ENCODE measurements at regions not wholly inside any gene's neighbourhood (a gene's known extent, or its start where the extent isn't known, plus 50 kb on each side); places are given as distances from the start of the nearest gene placed in this dataset.

GRCh38 chr13:72290962-72291681 lies 424.1 kb upstream of the DACH1 start:
- DNase-seq (ENCODE audit: low read depth), result no peak
- TF ChIP-seq CTCF (IDR thresholded peaks at IDR 0.05; ENCODE audit: control insufficient read depth, insufficient read depth, low read depth, low read length, missing control alignments), result no peak
- H3K4me3 ChIP-seq (ENCODE audit: control insufficient read depth, low read depth, low read length), result no peak overlapping the region

GRCh38 chr13:72286421-72286820 lies 419.4 kb upstream of the DACH1 start:
- TF ChIP-seq CTCF (IDR thresholded peaks at IDR 0.05; ENCODE audit: control insufficient read depth, insufficient read depth, low read depth, low read length, missing control alignments), result no peak
- no peak overlapping the region for H3K4me3 ChIP-seq (ENCODE audit: control insufficient read depth, low read depth, low read length)
- no peak for DNase-seq (ENCODE audit: low read depth)

- no peak for DNase-seq (ENCODE audit: low read depth)
- no peak for TF ChIP-seq CTCF (IDR thresholded peaks at IDR 0.05; ENCODE audit: control insufficient read depth, insufficient read depth, low read depth, low read length, missing control alignments)
- no peak overlapping the region for H3K4me3 ChIP-seq (ENCODE audit: control insufficient read depth, low read depth, low read length)
These were observed 417.8 kb upstream of the DACH1 start for GRCh38 chr13:72284791-72285190.

GRCh38 chr13:72261732-72262131 lies 394.7 kb upstream of the DACH1 start:
- no peak for DNase-seq (ENCODE audit: low read depth)
- no peak overlapping the region for H3K4me3 ChIP-seq (ENCODE audit: control insufficient read depth, low read depth, low read length)
- TF ChIP-seq CTCF (IDR thresholded peaks at IDR 0.05; ENCODE audit: control insufficient read depth, insufficient read depth, low read depth, low read length, missing control alignments), result no peak

GRCh38 chr13:72259528-72259927 lies 392.5 kb upstream of the DACH1 start:
- no peak for DNase-seq (ENCODE audit: low read depth)
- H3K4me3 ChIP-seq (ENCODE audit: control insufficient read depth, low read depth, low read length), result no peak overlapping the region
- no peak for TF ChIP-seq CTCF (IDR thresholded peaks at IDR 0.05; ENCODE audit: control insufficient read depth, insufficient read depth, low read depth, low read length, missing control alignments)

GRCh38 chr13:72258340-72258981 lies 391.5 kb upstream of the DACH1 start:
- no peak for TF ChIP-seq CTCF (IDR thresholded peaks at IDR 0.05; ENCODE audit: control insufficient read depth, insufficient read depth, low read depth, low read length, missing control alignments)
- no peak for DNase-seq (ENCODE audit: low read depth)
- H3K4me3 ChIP-seq (ENCODE audit: control insufficient read depth, low read depth, low read length), result no peak overlapping the region

Measured in AG09309 (cell line).